AG09309 (cell line): ENCODE measurements at regions not wholly inside any gene's neighbourhood (a gene's known extent, or its start where the extent isn't known, plus 50 kb on each side); places are given as distances from the start of the nearest gene placed in this dataset.

ENCODE experiments used
- DNase-seq: peaks from one replicate; pipeline ENCODE4 v3.0.0-alpha.2; 2010; ENCODE audit warnings: low read depth
- H3K4me3 ChIP-seq: 2 replicates; pipeline ENCODE4 v1.5.1; 2011; ENCODE audit warnings: mild to moderate bottlenecking, low read depth, low read length, moderate library complexity; ENCODE audit not compliant: control insufficient read depth
- CTCF ChIP-seq: IDR thresholded peaks from 2 replicates; pipeline ENCODE4 v1.5.1; 2011; ENCODE audit warnings: mild to moderate bottlenecking, low read depth, low read length, inconsistent platforms; ENCODE audit not compliant: insufficient read depth, control insufficient read depth; ENCODE audit errors: missing control alignments

GRCh38 chr12:97164936-97165335 lies 257.9 kb downstream of the NEDD1 start:
- H3K4me3 ChIP-seq, result no peak overlapping the region
- DNase-seq, result no peak
- TF ChIP-seq CTCF, result no peak

GRCh38 chr12:97167598-97167997 lies 260.5 kb downstream of the NEDD1 start:
- no peak overlapping the region for H3K4me3 ChIP-seq
- no peak for TF ChIP-seq CTCF
- no peak for DNase-seq

- no peak overlapping the region for H3K4me3 ChIP-seq
- DNase-seq, result no peak
- no peak for TF ChIP-seq CTCF
Observed at GRCh38 chr12:97168804-97169203, 261.7 kb downstream of the NEDD1 start.

- TF ChIP-seq CTCF, result no peak
- no peak for DNase-seq
Observed at GRCh38 chr12:97169889-97170567, 263.0 kb downstream of the NEDD1 start.

GRCh38 chr12:97173688-97174410 lies 266.8 kb downstream of the NEDD1 start:
- no peak overlapping the region for H3K4me3 ChIP-seq
- TF ChIP-seq CTCF, result no peak
- DNase-seq, result no peak

More at GRCh38 chr12:97169889-97170567, 263.0 kb downstream of the NEDD1 start:
- no peak overlapping the region for H3K4me3 ChIP-seq

GRCh38 chr12:97177481-97177880 lies 270.4 kb downstream of the NEDD1 start:
- H3K4me3 ChIP-seq, result no peak overlapping the region
- DNase-seq, result no peak
- no peak for TF ChIP-seq CTCF
